A673 (cell line): ENCODE measurements at regions not wholly inside any gene's neighbourhood (a gene's known extent, or its start where the extent isn't known, plus 50 kb on each side); places are given as distances from the start of the nearest gene placed in this dataset.

Experiments used
- BruUV-seq: library from RNA; stranded (reverse); fragments of 400-500 nt; replicated peaks from 2 replicates; lab custom pipeline; 2021; lab: Mats Ljungman, UMichigan
- CTCF ChIA-PET: fragments of 300-600 bp; sonication (Branson Sonifier 250); formaldehyde crosslinking; loops from one replicate; lab custom pipeline; 2022; ENCODE audit warnings: antibody characterized with exemption; lab: Charles Lee
- POLR2A ChIA-PET: fragments of 300-600 bp; sonication (Branson Sonifier 250); formaldehyde crosslinking; loops from one replicate; lab custom pipeline; 2022; ENCODE audit warnings: antibody characterized with exemption; ENCODE audit not compliant: low non-redundant PET; lab: Charles Lee
- DNase-seq: peaks from one replicate; pipeline ENCODE4 v3.0.0-alpha.2; 2015; ENCODE audit warnings: low spot score
- H3K27ac ChIP-seq: fragments of 200-600 bp; sonication (generic); 2 replicates; pipeline ENCODE4 v1.5.1; 2016; ENCODE audit warnings: mixed run types, low read depth, mild to moderate bottlenecking, mixed read lengths, antibody characterized with exemption, low read length; ENCODE audit not compliant: poor library complexity, severe bottlenecking
- H3K27me3 ChIP-seq: fragments of 200-600 bp; sonication (generic); replicated peaks from 2 replicates; pipeline ENCODE4 v1.6.1; 2017; ENCODE audit warnings: mixed run types, low read depth, mild to moderate bottlenecking, mixed read lengths, antibody characterized with exemption, low read length; ENCODE audit not compliant: insufficient read depth, poor library complexity
- H3K36me3 ChIP-seq: fragments of 200-600 bp; sonication (generic); 2 replicates; pipeline ENCODE4 v1.6.1; 2016; ENCODE audit warnings: mixed run types, mild to moderate bottlenecking, mixed read lengths, antibody characterized with exemption, low read length; ENCODE audit not compliant: insufficient read depth, poor library complexity, severe bottlenecking
- H3K4me1 ChIP-seq: fragments of 200-600 bp; sonication (generic); 2 replicates; pipeline ENCODE4 v1.6.1; 2017; ENCODE audit warnings: mixed run types, mild to moderate bottlenecking, mixed read lengths, antibody characterized with exemption, low read length; ENCODE audit not compliant: insufficient read depth, poor library complexity, severe bottlenecking
- H3K4me3 ChIP-seq: fragments of 200-600 bp; sonication (generic); 2 replicates; pipeline ENCODE4 v1.5.1; 2016; ENCODE audit warnings: low read depth, mixed run types, mild to moderate bottlenecking, mixed read lengths, low read length; ENCODE audit not compliant: poor library complexity, severe bottlenecking
- H3K9me3 ChIP-seq: fragments of 200-600 bp; sonication (generic); 2 replicates; pipeline ENCODE4 v1.6.1; 2016; ENCODE audit warnings: mixed run types, low read depth, mild to moderate bottlenecking, mixed read lengths, antibody characterized with exemption, low read length; ENCODE audit not compliant: poor library complexity, severe bottlenecking
- CTCF ChIP-seq: fragments of 300-800, 200-600 bp; sonication (generic); conservative IDR thresholded peaks from 2 replicates; pipeline ENCODE4 v1.5.1; 2017; ENCODE audit warnings: low read depth, mild to moderate bottlenecking, antibody characterized with exemption, low read length, moderate library complexity, mixed read lengths
- EZH2 ChIP-seq: fragments of 200-600 bp; sonication (generic); IDR thresholded peaks from 2 replicates; pipeline ENCODE4 v1.6.1; 2017; ENCODE audit warnings: borderline replicate concordance, low read depth, mild to moderate bottlenecking, mixed read lengths, antibody characterized with exemption, low read length; ENCODE audit not compliant: poor library complexity, severe bottlenecking
- intact Hi-C: fragments of 100-400 bp; cut with micrococcal nuclease; formaldehyde crosslinking; loops from one replicate; pipeline ENCODE4 v1.10.0; 2022; ENCODE audit not compliant: unreplicated experiment

- no TSS peak for BruUV-seq
- no peaks in the 10 kb centered on the region for H3K9me3 ChIP-seq
- TF ChIP-seq EZH2: no peak
- no peak for TF ChIP-seq CTCF
- no peak for DNase-seq
- H3K27ac ChIP-seq: no peak overlapping the region
- H3K4me3 ChIP-seq: no peak overlapping the region
- CTCF ChIA-PET: no interaction called here
- no peaks in the 10 kb centered on the region for H3K36me3 ChIP-seq
- intact Hi-C loops: no loop called here
- no peaks in the 10 kb centered on the region for H3K27me3 ChIP-seq
- POLR2A ChIA-PET: no interaction called here
- no peaks in the 10 kb centered on the region for H3K4me1 ChIP-seq
Measured at GRCh38 chr2:5617358-5617757, 74.8 kb upstream of the SOX11 start.

- BruUV-seq: no TSS peak
- TF ChIP-seq CTCF (no peak), EZH2 (no peak)
- Histone ChIP-seq H3K9me3 (no peaks in the 10 kb centered on the region), H3K4me3 (no peak overlapping the region), H3K4me1 (no peaks in the 10 kb centered on the region), H3K27me3 (no peaks in the 10 kb centered on the region), H3K36me3 (no peaks in the 10 kb centered on the region), H3K27ac (no peak overlapping the region)
- ChIA-PET POLR2A (no interaction called here), CTCF (no interaction called here)
- intact Hi-C loops: no loop called here
- no peak for DNase-seq
Measured at GRCh38 chr2:5617796-5618195, 74.4 kb upstream of the SOX11 start.

- no TSS peak for BruUV-seq
- ChIA-PET POLR2A (no interaction called here), CTCF (no interaction called here)
Measured at GRCh38 chr2:5618271-5618670, 73.9 kb upstream of the SOX11 start.

More at GRCh38 chr2:5618271-5618670, 73.9 kb upstream of the SOX11 start:
- Histone ChIP-seq H3K4me1 (no peaks in the 10 kb centered on the region), H3K36me3 (no peaks in the 10 kb centered on the region), H3K9me3 (no peaks in the 10 kb centered on the region), H3K27ac (no peak overlapping the region), H3K4me3 (no peak overlapping the region), H3K27me3 (no peaks in the 10 kb centered on the region)
- intact Hi-C loops: no loop called here
- DNase-seq: no peak
- no peak for TF ChIP-seq CTCF
- no peak for TF ChIP-seq EZH2
